ENCODE measurements at regions not wholly inside any gene's neighbourhood (a gene's known extent, or its start where the extent isn't known, plus 50 kb on each side); places are given as distances from the start of the nearest gene placed in this dataset.
"Not testable (repeated sequence)": the region's sequence is repeated elsewhere in the genome, so short reads cannot be mapped to it uniquely, and the experiment has no call there.

DNA sequence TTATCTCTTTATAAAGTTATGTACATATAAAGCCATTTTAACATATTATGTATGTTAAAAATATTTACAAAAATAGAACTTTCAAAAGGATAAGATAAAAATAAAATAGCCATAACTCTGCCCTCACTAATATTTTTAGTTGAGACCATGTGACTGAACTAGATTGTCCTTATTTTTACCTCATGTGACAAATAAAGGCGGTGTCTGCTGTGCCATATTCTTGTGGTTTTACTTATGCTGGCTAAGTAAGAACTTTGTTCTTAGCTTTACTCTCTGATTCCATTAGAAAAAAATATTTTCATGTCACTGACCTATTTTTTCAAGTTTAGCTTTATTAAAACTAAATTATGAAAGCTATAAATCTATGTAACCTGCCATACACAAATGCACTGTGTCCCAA is 135.6 kb upstream of the TSC22D1 start:
- POLR2A ChIA-PET = no interaction called here
- TF ChIP-seq, protein P1, sequence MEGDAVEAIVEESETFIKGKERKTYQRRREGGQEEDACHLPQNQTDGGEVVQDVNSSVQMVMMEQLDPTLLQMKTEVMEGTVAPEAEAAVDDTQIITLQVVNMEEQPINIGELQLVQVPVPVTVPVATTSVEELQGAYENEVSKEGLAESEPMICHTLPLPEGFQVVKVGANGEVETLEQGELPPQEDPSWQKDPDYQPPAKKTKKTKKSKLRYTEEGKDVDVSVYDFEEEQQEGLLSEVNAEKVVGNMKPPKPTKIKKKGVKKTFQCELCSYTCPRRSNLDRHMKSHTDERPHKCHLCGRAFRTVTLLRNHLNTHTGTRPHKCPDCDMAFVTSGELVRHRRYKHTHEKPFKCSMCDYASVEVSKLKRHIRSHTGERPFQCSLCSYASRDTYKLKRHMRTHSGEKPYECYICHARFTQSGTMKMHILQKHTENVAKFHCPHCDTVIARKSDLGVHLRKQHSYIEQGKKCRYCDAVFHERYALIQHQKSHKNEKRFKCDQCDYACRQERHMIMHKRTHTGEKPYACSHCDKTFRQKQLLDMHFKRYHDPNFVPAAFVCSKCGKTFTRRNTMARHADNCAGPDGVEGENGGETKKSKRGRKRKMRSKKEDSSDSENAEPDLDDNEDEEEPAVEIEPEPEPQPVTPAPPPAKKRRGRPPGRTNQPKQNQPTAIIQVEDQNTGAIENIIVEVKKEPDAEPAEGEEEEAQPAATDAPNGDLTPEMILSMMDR (IDR thresholded peaks at IDR 0.05) = no peak
- H3K27ac Mint-ChIP-seq = no peak overlapping the region
- H3K9me3 Mint-ChIP-seq = no peaks in the 10 kb centered on the region
- ATAC-seq (ENCODE audit: poor library complexity) (no peak), DNase-seq (no peak)
- Histone ChIP-seq H3K4me3 (ENCODE audit: low read length) (no peak overlapping the region), H3K36me3 (ENCODE audit: insufficient read depth, low read length) (no peaks in the 10 kb centered on the region), H3K27ac (ENCODE audit: low read depth in 1 of 2, low read length in 2 of 2) (no peak overlapping the region), H3K27me3 (ENCODE audit: control insufficient read depth in 1 of 2, insufficient read depth in 2 of 2, low read length in 2 of 2) (no peaks in the 10 kb centered on the region), H3K9me3 (ENCODE audit: control insufficient read depth in 1 of 2, insufficient read depth in 1 of 2, low read length in 2 of 2) (no peaks in the 10 kb centered on the region), H3K4me1 (ENCODE audit: insufficient read depth, low read length) (no peaks in the 10 kb centered on the region)
- no peaks in the 10 kb centered on the region for H3K4me1 Mint-ChIP-seq (ENCODE audit: low read depth)
- no peaks in the 10 kb centered on the region for H3K36me3 Mint-ChIP-seq (ENCODE audit: low read depth)
- intact Hi-C loops (cut with DNase I, micrococcal nuclease) = no loop called here
- H3K27me3 Mint-ChIP-seq = no peaks in the 10 kb centered on the region
- H3K4me3 Mint-ChIP-seq = no peak overlapping the region
- CTCF ChIA-PET = no interaction called here

DNA sequence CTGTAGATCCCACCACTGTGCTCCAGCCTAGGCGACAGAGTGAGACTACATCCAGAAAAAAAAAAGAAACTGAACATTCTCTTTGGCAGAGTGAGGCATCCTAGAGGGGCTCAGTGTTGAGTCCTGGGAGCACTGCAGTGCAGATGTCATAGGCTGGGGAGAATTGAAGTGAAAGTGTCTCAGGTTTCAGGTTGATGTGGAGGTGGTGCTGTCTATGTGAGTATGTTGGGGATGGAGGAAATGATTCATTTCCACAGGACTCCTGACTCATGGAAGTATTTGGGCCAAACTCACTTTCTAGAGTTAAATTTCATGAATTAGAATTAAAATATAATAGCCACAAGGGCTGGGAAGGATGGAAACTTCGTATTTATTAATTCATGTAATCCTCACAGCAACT is 134.4 kb upstream of the TSC22D1 start:
- H3K4me1 Mint-ChIP-seq (ENCODE audit: low read depth) = no peaks in the 10 kb centered on the region
- Histone ChIP-seq H3K36me3 (ENCODE audit: insufficient read depth, low read length) (no peaks in the 10 kb centered on the region), H3K4me1 (ENCODE audit: insufficient read depth, low read length) (no peaks in the 10 kb centered on the region), H3K9me3 (ENCODE audit: control insufficient read depth in 1 of 2, insufficient read depth in 1 of 2, low read length in 2 of 2) (no peaks in the 10 kb centered on the region), H3K4me3 (ENCODE audit: low read length) (no peak overlapping the region), H3K27ac (ENCODE audit: low read depth in 1 of 2, low read length in 2 of 2) (no peak overlapping the region), H3K27me3 (ENCODE audit: control insufficient read depth in 1 of 2, insufficient read depth in 2 of 2, low read length in 2 of 2) (no peaks in the 10 kb centered on the region)
- no peak for ATAC-seq (ENCODE audit: poor library complexity)
- intact Hi-C loops (cut with DNase I, micrococcal nuclease) = no loop called here
- H3K36me3 Mint-ChIP-seq (ENCODE audit: low read depth) = no peaks in the 10 kb centered on the region
- no peak overlapping the region for H3K4me3 Mint-ChIP-seq
- H3K9me3 Mint-ChIP-seq = no peaks in the 10 kb centered on the region
- DNase-seq = no peak
- CTCF ChIA-PET = no interaction called here
- TF ChIP-seq, protein P1 (IDR thresholded peaks at IDR 0.05) = no peak
- no peaks in the 10 kb centered on the region for H3K27me3 Mint-ChIP-seq
- POLR2A ChIA-PET = no interaction called here
- H3K27ac Mint-ChIP-seq = no peak overlapping the region

DNA sequence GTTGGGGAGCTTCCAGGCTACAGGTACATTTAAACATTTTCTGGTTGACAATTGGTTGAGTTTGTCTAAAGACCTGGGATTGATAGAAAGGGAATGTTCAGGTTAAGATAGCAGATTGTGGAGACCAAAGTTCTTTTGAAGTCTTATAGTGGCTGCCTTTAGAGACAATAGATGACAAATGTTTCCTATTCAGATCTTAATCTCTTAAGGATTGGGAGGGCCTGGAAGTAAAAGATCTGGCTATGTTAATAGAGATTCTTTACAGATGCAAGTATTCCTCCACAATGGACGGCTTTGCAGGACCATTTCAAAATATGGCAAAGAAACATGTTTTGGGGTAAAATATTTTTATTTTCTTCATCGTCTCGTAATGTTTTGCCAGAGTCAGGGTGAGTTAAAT is 128.7 kb upstream of the TSC22D1 start:
- H3K9me3 Mint-ChIP-seq; H3K36me3 ChIP-seq (ENCODE audit: insufficient read depth, low read length); intact Hi-C loops (cut with DNase I, micrococcal nuclease); H3K9me3 ChIP-seq (ENCODE audit: control insufficient read depth in 1 of 2, insufficient read depth in 1 of 2, low read length in 2 of 2); ATAC-seq (ENCODE audit: poor library complexity); POLR2A ChIA-PET; H3K4me1 Mint-ChIP-seq (ENCODE audit: low read depth); H3K27me3 ChIP-seq (ENCODE audit: control insufficient read depth in 1 of 2, insufficient read depth in 2 of 2, low read length in 2 of 2); H3K4me3 Mint-ChIP-seq; H3K4me3 ChIP-seq (ENCODE audit: low read length); H3K4me1 ChIP-seq (ENCODE audit: insufficient read depth, low read length); H3K27ac ChIP-seq (ENCODE audit: low read depth in 1 of 2, low read length in 2 of 2); H3K27ac Mint-ChIP-seq; DNase-seq; CTCF ChIA-PET; H3K27me3 Mint-ChIP-seq; H3K36me3 Mint-ChIP-seq (ENCODE audit: low read depth): not testable (repeated sequence)

DNA sequence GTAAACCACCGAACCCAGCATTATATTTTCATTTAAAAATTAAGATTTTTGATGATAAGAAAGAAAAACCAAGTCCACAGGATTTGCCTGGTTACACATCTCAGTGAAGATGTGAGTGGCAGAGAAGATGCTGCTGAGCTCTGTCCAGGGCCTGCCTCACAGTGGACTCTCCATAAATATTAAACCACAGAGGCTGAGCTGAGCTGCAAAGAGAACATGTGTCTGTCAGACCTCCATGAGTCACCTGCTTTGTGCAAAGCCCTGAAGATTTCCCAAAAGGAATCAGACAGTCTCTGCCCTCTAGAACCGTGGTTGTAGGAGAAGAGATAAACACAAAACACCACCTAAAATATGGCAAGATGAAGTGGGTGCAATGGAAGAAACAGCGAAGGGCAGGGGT is 127.2 kb upstream of the TSC22D1 start:
- DNase-seq = no peak
- ChIA-PET CTCF (no interaction called here), POLR2A (no interaction called here)
- H3K36me3 ChIP-seq (ENCODE audit: insufficient read depth, low read length) = no peaks in the 10 kb centered on the region
- TF ChIP-seq, protein P1 (IDR thresholded peaks at IDR 0.05) = no peak
- H3K4me1 ChIP-seq (ENCODE audit: insufficient read depth, low read length) = no peaks in the 10 kb centered on the region
- ATAC-seq (ENCODE audit: poor library complexity) = no peak
- Mint-ChIP-seq H3K27ac (no peak overlapping the region), H3K4me3 (no peak overlapping the region), H3K4me1 (ENCODE audit: low read depth) (no peaks in the 10 kb centered on the region), H3K27me3 (no peaks in the 10 kb centered on the region), H3K9me3 (no peaks in the 10 kb centered on the region), H3K36me3 (ENCODE audit: low read depth) (no peaks in the 10 kb centered on the region)
- intact Hi-C loops (cut with DNase I, micrococcal nuclease) = no loop called here
- no peak overlapping the region for H3K27ac ChIP-seq (ENCODE audit: low read depth in 1 of 2, low read length in 2 of 2)
- no peaks in the 10 kb centered on the region for H3K9me3 ChIP-seq (ENCODE audit: control insufficient read depth in 1 of 2, insufficient read depth in 1 of 2, low read length in 2 of 2)
- no peaks in the 10 kb centered on the region for H3K27me3 ChIP-seq (ENCODE audit: control insufficient read depth in 1 of 2, insufficient read depth in 2 of 2, low read length in 2 of 2)
- H3K4me3 ChIP-seq (ENCODE audit: low read length) = no peak overlapping the region

Data from CD4-positive, alpha-beta T cell (primary cell).